GM21381 (cell line): ENCODE measurements at regions not wholly inside any gene's neighbourhood (a gene's known extent, or its start where the extent isn't known, plus 50 kb on each side); places are given as distances from the start of the nearest gene placed in this dataset.

ENCODE experiments used
- ATAC-seq: cut with Tn5 transposase; IDR thresholded peaks from one replicate; pipeline ENCODE4 v1.9.1; 2021; ENCODE audit warnings: mild to moderate bottlenecking, moderate library complexity; ENCODE audit not compliant: unreplicated experiment

GRCh38 chr15:47177177-47177576, 540.1 kb upstream of the SEMA6D start:
- no peak for ATAC-seq

- no peak for ATAC-seq
Measured at GRCh38 chr15:47179988-47180387, 537.3 kb upstream of the SEMA6D start.

GRCh38 chr15:47182818-47183217, 534.5 kb upstream of the SEMA6D start:
- ATAC-seq: no peak

DNA sequence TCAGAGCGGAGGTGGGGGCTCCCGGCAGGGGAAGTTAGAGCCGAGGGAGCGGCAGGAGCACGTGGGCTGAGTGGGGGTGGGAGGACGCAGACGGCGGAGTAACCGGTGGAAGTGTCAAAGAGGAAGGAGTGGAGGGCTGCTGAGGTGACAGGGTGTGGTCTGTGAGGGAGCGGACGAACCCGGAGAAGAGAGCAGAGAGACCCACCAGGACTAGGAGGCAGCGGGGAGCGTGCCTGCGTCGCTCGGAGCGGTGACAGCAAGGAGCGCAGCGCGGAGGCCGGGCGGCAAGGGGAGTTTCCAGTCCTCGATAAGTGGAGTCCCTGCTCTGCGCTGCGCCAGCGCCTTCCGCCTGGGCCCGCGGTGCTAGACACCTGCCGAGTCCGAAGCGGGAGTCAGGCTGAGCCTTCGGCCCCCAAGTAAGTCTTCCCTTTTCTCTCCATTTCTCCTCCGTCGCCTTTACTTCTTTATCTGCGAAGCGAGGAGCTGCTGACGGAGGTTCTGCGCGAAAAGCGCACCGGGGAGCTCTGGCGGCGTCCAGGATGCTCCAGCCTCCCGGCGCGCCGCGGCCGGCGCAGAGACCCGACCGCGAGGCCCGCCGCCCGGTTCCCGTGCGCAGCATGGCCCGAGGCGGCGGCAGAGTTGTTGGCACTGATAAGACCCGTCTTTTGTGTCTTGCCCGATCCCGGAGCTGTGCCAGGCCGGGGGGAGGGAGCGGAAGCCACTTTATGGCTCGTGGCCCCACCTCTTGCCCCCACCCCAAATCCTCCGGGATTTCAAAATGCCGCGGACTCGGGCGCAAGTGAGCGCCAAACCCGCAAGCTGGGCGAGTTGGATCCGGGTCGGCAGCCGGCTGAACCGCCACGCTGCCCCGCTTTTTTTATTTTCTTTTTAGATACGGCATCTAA, 533.0 kb upstream of the SEMA6D start:
- no peak for ATAC-seq

GRCh38 chr15:47184908-47185801, 532.1 kb upstream of the SEMA6D start:
- no peak for ATAC-seq

- ATAC-seq: no peak
Measured at GRCh38 chr15:47186075-47186474, 531.2 kb upstream of the SEMA6D start.

DNA sequence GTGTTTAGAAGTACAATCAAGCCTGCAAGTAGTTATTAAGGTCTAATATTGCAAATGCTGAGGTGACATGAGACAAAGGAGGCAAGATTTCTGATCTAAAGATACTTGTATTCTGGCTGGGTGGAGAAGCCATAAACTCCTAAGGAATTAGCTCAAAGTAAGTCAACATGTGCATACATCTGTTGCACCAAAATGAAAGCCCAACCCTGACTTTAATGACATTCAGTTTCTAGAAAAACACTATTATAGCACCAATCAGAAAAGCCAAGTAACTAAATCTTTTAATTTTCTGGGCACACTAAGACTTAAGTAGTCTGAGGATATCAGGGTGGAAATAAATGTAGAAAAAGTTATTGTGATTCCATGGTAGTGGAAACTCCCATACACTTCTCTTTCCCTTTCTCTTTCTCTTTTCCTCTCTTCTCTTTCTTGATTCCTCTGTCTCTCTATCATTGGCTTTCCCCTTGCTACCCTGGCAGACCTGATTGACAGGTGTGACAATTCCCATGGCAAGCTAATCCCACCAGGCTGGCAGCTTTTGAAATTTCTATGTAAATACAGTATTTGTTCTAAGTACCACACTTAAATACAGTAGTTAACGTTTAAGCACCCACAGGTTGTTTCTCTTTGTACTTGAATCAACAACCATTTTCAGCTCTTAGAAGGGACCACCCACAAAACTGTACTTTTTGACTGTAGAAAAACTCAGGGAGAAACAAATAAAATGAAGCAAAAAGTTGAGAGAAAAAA, 528.4 kb upstream of the SEMA6D start:
- ATAC-seq: no peak

DNA sequence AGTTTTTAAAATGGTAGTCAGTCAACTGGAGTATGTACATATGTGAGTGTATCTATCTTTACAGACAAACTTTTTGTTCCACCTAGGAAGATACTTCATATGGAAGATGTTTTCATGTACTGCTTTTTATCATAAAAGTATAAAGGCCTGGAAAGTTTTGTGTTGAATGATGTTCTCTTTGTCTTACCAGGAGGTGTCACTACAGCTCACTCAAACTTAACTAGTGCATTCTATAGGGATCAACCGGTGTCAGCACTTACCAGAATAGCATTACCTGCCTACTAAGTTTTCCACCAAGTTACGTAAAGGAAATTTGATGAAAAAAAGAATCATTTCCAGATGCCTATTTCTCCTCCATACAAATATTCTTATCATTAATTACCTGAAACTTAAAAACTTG, 522.6 kb upstream of the SEMA6D start:
- ATAC-seq: no peak

- ATAC-seq: peak; percentile 80
Measured at GRCh38 chr15:47196048-47196447, 521.3 kb upstream of the SEMA6D start.

DNA sequence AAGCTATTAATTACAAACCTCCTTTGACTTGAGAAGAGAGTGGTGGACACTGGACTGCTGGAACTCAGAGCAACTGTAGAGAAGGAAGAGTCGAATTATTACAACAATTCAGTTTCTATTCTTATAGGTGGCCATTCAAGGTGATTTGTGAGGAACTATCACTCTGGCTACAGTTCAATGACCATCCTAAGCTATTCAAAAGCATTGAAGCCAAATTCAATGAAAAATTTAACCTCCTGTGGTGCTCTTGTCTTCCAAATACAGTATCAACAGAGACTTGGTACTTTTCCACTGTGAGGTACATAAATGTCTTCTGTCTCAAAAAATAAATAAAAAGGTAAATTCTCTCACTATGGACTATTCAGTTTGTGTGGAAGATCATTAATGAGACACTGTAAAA, 513.3 kb upstream of the SEMA6D start:
- ATAC-seq: no peak

GRCh38 chr15:47206358-47206978, 510.8 kb upstream of the SEMA6D start:
- no peak for ATAC-seq

GRCh38 chr15:47209591-47209990, 507.7 kb upstream of the SEMA6D start:
- no peak for ATAC-seq

- ATAC-seq: no peak
Measured at GRCh38 chr15:47212222-47213010, 504.9 kb upstream of the SEMA6D start.

- ATAC-seq: no peak
Measured at GRCh38 chr15:47213883-47214282, 503.4 kb upstream of the SEMA6D start.

DNA sequence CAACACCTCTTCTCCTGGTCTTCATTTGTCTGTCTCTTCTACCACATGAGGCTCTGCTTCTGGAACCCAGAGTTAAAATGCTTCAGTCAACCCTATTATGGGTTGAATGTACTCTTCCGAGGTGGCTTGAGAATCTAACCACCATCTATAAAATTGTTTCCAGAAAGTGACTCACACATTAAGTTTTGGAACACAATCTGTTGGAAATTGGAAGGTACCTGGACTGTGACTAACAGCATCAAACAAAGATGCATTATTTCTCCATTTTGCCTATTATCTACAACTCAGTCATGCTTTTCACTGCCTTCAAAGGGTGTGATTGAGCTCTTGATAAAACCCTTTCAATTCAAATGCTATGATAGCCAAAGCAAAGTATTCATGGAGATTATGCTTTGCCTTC, 499.0 kb upstream of the SEMA6D start:
- no peak for ATAC-seq

- no peak for ATAC-seq
Measured at GRCh38 chr15:47244361-47244760, 472.9 kb upstream of the SEMA6D start.

GRCh38 chr15:47246317-47246716, 471.0 kb upstream of the SEMA6D start:
- no peak for ATAC-seq

- no peak for ATAC-seq
Measured at GRCh38 chr15:47258521-47258920, 458.8 kb upstream of the SEMA6D start.

GRCh38 chr15:47265686-47266085, 451.6 kb upstream of the SEMA6D start:
- no peak for ATAC-seq

DNA sequence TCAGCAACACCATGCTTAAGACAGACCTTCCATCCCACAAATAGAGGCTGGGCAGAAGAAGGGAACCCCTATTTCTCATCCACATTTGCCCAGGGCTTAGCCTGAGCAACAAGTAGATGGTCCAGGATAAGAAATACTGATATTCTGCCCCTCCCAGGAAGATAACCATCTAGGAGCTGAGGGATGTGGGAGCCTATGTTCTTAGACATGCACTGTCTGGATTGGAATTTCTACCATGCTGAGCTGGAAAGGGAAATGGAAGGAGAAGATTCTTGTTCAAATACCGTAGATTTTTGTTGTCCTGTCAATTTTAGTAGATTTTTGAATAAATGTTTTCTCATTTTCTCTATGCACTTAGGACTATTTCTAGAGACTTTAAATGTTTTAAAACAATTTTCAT, 450.7 kb upstream of the SEMA6D start:
- no peak for ATAC-seq
